PC-9 (cell line): ENCODE measurements at regions not wholly inside any gene's neighbourhood (a gene's known extent, or its start where the extent isn't known, plus 50 kb on each side); places are given as distances from the start of the nearest gene placed in this dataset.

Experiments used
- BruUV-seq: library from RNA; stranded (reverse); fragments of 400-500 nt; replicated peaks from 2 replicates; lab custom pipeline; 2021; lab: Mats Ljungman, UMichigan
- CTCF ChIA-PET: fragments of 300-600 bp; sonication (Branson Sonifier 250); formaldehyde crosslinking; loops from one replicate; lab custom pipeline; 2022; ENCODE audit warnings: antibody characterized with exemption; lab: Charles Lee
- POLR2A ChIA-PET: fragments of 300-600 bp; sonication (Branson Sonifier 250); formaldehyde crosslinking; loops from one replicate; lab custom pipeline; 2022; ENCODE audit warnings: antibody characterized with exemption; ENCODE audit not compliant: unreplicated experiment; lab: Charles Lee
- DNase-seq, 2 experiments: peaks; one replicate each; pipeline versions ENCODE4 v3.0.0 to v3.0.0-alpha.2; 2015 to 2022; ENCODE audit warnings: mixed read lengths in 1 of 2
- H2AFZ ChIP-seq: fragments of 200-600 bp; sonication (generic); 2 replicates; pipeline ENCODE4 v1.8.1; 2017; ENCODE audit warnings: antibody characterized with exemption
- H3F3A ChIP-seq: fragments of 200-600 bp; sonication (generic); 2 replicates; pipeline ENCODE4 v1.8.1; 2017; ENCODE audit warnings: antibody characterized with exemption, mild to moderate bottlenecking, low read depth; ENCODE audit not compliant: insufficient read depth
- H3K27ac ChIP-seq: fragments of 200-600 bp; sonication (generic); 2 replicates; pipeline ENCODE4 v1.6.1; 2016; ENCODE audit warnings: mixed run types
- H3K27me3 ChIP-seq: fragments of 200-600 bp; sonication (generic); 2 replicates; pipeline ENCODE4 v1.6.1; 2016; ENCODE audit warnings: low read depth, mixed run types; ENCODE audit not compliant: insufficient read depth
- H3K36me3 ChIP-seq: fragments of 200-600 bp; sonication (generic); 2 replicates; pipeline ENCODE4 v1.6.1; 2016; ENCODE audit warnings: low read depth, mixed run types
- H3K4me1 ChIP-seq: fragments of 200-600 bp; sonication (generic); replicated peaks from 2 replicates; pipeline ENCODE4 v1.6.1; 2016; ENCODE audit warnings: mixed run types; ENCODE audit not compliant: insufficient read depth
- H3K4me2 ChIP-seq: fragments of 200-600 bp; sonication (generic); 2 replicates; pipeline ENCODE4 v1.6.1; 2017; ENCODE audit warnings: mixed run types
- H3K4me3 ChIP-seq: fragments of 200-600 bp; sonication (generic); 2 replicates; pipeline ENCODE4 v1.6.1; 2016; ENCODE audit warnings: mixed run types
- H3K79me2 ChIP-seq: fragments of 200-600 bp; sonication (generic); 2 replicates; pipeline ENCODE4 v1.6.1; 2017; ENCODE audit warnings: low read depth, mixed run types
- H3K9me2 ChIP-seq: fragments of 200-600 bp; sonication (generic); 2 replicates; pipeline ENCODE4 v1.8.1; 2017; ENCODE audit warnings: mild to moderate bottlenecking; ENCODE audit not compliant: insufficient read depth
- H3K9me3 ChIP-seq: fragments of 200-600 bp; sonication (generic); 2 replicates; pipeline ENCODE4 v1.8.1; 2016; ENCODE audit warnings: low read depth; ENCODE audit not compliant: insufficient read depth
- H4K20me1 ChIP-seq: fragments of 200-600 bp; sonication (generic); 2 replicates; pipeline ENCODE4 v1.8.1; 2017; ENCODE audit not compliant: insufficient read depth
- CTCF ChIP-seq: fragments of 200-600 bp; sonication (generic); conservative IDR thresholded peaks from 2 replicates; pipeline ENCODE4 v1.6.1; 2017; ENCODE audit warnings: mixed run types, antibody characterized with exemption, mild to moderate bottlenecking, moderate library complexity
- EZH2 ChIP-seq: fragments of 200-600 bp; sonication (generic); IDR thresholded peaks from 2 replicates; pipeline ENCODE4 v1.8.0; 2017; ENCODE audit warnings: antibody characterized with exemption, low read depth
- intact Hi-C: fragments of 100-400 bp; cut with micrococcal nuclease; formaldehyde crosslinking; loops from one replicate; pipeline ENCODE4 v1.10.0; 2022; ENCODE audit not compliant: unreplicated experiment

GRCh38 chr10:76732306-76732705 is 905.3 kb downstream of the KCNMA1 start:
- TF ChIP-seq CTCF (no peak), EZH2 (no peak)
- Histone ChIP-seq H3K79me2 (no peaks in the 10 kb centered on the region), H2AFZ (no peak overlapping the region), H3K4me2 (no peak overlapping the region), H3K27me3 (peaks cover 31% of the 10 kb centered on the region; the same call in 1 of the 2 replicates), H3K4me3 (no peak overlapping the region), H3K36me3 (no peaks in the 10 kb centered on the region), H3K9me2 (no peaks in the 10 kb centered on the region), H4K20me1 (no peaks in the 10 kb centered on the region), H3K9me3 (no peaks in the 10 kb centered on the region), H3K4me1 (no peaks in the 10 kb centered on the region), H3K27ac (no peak overlapping the region), H3F3A (no peaks in the 10 kb centered on the region)
- intact Hi-C loops, result no loop called here
- DNase-seq, result no peak
- ChIA-PET CTCF (no interaction called here), POLR2A (no interaction called here)
- BruUV-seq, result no TSS peak

- no peaks in the 10 kb centered on the region for H3F3A ChIP-seq
- no peaks in the 10 kb centered on the region for H3K36me3 ChIP-seq
- no peaks in the 10 kb centered on the region for H4K20me1 ChIP-seq
- no TSS peak for BruUV-seq
- intact Hi-C loops, result no loop called here
- H3K27me3 ChIP-seq, result peaks cover 37% of the 10 kb centered on the region; the same call in 1 of the 2 replicates
- ChIA-PET CTCF (no interaction called here), POLR2A (no interaction called here)
- no peak for DNase-seq
- H2AFZ ChIP-seq, result no peak overlapping the region
- no peak overlapping the region for H3K27ac ChIP-seq
- H3K9me3 ChIP-seq, result no peaks in the 10 kb centered on the region
- H3K9me2 ChIP-seq, result no peaks in the 10 kb centered on the region
- TF ChIP-seq EZH2 (no peak), CTCF (no peak)
- H3K4me3 ChIP-seq, result no peak overlapping the region
- no peaks in the 10 kb centered on the region for H3K4me1 ChIP-seq
- no peaks in the 10 kb centered on the region for H3K79me2 ChIP-seq
- no peak overlapping the region for H3K4me2 ChIP-seq
Measured at GRCh38 chr10:76729841-76730487, 907.6 kb downstream of the KCNMA1 start.

GRCh38 chr10:76729346-76729745 is 908.3 kb downstream of the KCNMA1 start:
- Histone ChIP-seq H3K4me2 (no peak overlapping the region), H3K27ac (no peak overlapping the region), H4K20me1 (no peaks in the 10 kb centered on the region), H2AFZ (no peak overlapping the region), H3F3A (no peaks in the 10 kb centered on the region), H3K4me1 (no peaks in the 10 kb centered on the region), H3K36me3 (no peaks in the 10 kb centered on the region), H3K4me3 (no peak overlapping the region), H3K9me3 (no peaks in the 10 kb centered on the region), H3K9me2 (no peaks in the 10 kb centered on the region), H3K79me2 (no peaks in the 10 kb centered on the region), H3K27me3 (peaks cover 33% of the 10 kb centered on the region; the same call in 1 of the 2 replicates)
- BruUV-seq, result no TSS peak
- TF ChIP-seq CTCF, result no peak
- ChIA-PET POLR2A (no interaction called here), CTCF (no interaction called here)
- intact Hi-C loops, result no loop called here
- no peak for DNase-seq
